HG03039 (cell line): ENCODE measurements at regions not wholly inside any gene's neighbourhood (a gene's known extent, or its start where the extent isn't known, plus 50 kb on each side); places are given as distances from the start of the nearest gene placed in this dataset.

Source experiments
- ATAC-seq: cut with Tn5 transposase; IDR thresholded peaks from one replicate; pipeline ENCODE4 v1.9.1; 2021; ENCODE audit warnings: mild to moderate bottlenecking, moderate library complexity; ENCODE audit not compliant: unreplicated experiment

- ATAC-seq, result no peak
Observed at GRCh38 chr1:60487565-60488345, 414.2 kb upstream of the C1orf87 start.

DNA sequence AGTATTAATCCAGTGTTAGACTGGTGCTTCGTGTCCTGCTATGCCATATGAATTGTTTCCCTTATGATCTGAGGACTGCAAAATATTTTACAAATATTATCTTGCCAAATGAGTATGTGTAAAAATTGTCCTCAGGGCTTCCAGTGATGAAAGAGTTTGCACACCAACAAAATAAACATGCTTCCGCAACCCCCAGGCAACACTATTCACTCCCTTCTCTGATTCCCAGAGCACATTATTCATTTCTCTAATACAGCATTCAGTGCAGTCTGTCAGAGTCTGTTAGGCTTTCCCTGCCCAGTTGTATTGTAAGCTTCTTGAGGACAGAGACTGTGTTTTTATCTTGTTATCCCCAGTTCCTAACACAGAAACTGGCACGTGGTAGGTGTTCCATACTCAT lies 409.9 kb upstream of the C1orf87 start:
- ATAC-seq, result no peak

DNA sequence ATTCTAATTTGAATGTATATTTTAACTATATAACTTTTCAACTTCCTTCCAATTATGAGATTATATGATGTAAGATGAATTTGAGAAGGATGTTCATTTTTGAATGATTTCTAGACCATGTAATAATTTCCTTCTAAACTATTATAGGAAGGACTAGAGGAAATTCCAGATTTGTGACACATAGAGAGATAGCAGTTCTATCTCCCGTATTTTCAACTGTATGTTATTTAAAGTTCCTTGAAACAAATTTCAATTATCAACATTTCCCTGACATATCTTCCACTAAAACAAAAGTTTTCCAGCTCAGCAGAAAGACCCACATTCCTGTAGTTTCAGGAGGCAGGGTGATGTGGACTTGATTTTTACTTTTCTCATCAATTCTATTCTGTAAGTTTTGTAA lies 396.7 kb upstream of the C1orf87 start:
- no peak for ATAC-seq

- ATAC-seq, result no peak
Observed at GRCh38 chr1:60463786-60464185, 390.2 kb upstream of the C1orf87 start.

DNA sequence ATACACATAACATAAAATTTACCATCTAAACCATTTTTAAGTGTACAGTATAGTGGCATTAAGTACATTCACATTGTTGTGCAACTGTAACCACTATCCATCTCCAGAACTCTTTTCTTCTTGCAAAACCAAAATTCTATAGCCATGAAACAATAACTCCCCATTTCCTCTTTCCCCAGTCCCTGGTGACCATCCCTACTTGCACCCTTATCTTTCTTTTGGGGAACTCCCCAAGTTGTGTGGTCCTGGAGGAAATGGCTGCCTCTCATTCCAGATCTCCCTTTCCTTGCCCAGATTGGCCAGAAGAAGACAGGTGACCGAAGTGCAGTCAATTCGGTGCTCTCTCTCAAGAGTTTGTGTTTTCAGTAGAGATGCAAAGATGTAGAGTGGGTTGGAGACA lies 389.6 kb upstream of the C1orf87 start:
- ATAC-seq, result no peak

DNA sequence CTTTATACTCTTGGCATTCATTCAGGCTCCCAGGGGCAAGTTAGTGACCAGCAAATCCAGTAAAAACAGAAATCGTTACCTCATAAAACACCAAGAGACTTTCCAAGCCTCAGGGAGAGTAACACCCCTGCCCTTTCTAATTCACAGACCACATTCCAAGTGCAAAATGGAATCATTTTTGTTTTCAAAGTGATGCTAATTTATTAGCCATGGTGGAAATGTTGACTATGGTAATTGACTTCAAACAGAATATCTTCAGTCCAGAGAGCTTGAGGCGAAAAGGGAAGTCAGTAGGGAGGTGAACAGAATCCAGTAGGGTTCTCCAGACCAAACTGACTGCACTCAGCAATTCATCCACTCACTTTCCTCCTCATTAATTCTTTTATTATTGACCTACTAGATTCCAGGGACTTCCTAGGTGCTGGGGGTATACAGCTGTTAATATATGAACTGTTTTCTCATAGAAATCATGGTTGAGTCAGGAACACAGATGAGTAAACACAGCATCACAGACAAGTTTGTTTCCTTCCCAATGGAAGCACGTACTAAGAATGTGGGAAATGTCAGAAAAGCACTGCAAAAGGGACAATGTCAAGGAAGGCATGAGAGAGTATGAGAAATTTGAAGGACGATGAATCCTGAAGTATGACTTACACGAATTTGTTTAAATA lies 388.5 kb upstream of the C1orf87 start:
- ATAC-seq, result no peak

- no peak for ATAC-seq
Observed at GRCh38 chr1:60458111-60458510, 384.5 kb upstream of the C1orf87 start.

DNA sequence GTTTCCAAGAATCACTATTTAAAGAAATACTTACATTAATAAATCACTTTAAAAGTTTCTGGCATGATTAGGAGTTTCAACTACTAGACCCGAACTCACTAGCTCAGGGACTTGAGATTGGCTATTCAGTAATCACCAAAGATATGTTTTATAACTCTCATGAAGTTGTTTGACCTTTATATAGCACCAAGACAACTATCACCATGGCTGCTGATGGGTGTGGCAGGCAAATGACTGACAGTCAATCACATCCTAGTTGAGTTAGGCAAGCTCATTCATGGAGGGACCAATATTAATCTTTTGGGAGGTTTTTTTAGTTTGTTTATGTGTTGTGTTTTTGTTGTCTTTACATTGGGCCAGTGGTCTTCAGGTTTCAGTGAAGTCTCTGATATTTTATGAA lies 376.3 kb upstream of the C1orf87 start:
- no peak for ATAC-seq

GRCh38 chr1:60448850-60449249 lies 375.3 kb upstream of the C1orf87 start:
- no peak for ATAC-seq

- ATAC-seq, result no peak
Observed at GRCh38 chr1:60444680-60445079, 371.1 kb upstream of the C1orf87 start.

DNA sequence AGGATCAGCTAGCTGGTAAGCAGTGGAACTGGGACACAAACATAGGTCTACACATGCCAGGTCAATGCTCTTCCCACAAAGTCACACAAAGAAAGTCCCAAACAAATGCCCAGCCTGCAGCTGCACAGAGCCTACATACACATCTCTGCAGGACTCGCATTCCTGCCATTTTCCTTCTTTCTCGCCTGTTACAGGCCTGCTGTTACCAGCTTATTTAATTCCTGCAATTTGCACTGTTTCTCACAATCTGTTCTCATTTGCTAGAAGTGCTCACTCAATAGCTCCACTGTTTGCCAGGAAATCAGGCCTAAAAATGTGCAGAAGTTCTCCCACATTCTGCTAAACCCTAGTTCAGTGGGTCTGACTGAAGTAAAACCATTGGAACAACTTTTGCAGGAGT lies 362.6 kb upstream of the C1orf87 start:
- ATAC-seq, result no peak

DNA sequence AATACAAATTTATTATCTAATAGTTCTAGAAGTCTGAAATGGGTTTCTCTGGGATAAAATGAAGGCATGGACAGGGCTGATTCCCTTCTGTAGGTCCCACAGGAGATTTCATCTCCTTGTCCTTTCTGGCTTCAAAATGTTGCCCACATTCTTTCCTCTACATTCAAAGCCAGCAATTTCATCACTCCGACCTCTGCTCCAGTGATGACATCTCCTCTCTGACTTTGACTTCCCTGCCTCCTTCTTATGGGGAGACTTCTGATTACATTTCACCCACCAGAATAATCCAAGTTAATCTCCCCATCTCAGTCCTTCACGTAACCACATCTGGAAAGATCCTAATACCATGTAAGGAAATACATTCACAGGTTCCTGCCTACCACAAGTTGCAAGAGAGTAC lies 358.0 kb upstream of the C1orf87 start:
- ATAC-seq, result no peak

DNA sequence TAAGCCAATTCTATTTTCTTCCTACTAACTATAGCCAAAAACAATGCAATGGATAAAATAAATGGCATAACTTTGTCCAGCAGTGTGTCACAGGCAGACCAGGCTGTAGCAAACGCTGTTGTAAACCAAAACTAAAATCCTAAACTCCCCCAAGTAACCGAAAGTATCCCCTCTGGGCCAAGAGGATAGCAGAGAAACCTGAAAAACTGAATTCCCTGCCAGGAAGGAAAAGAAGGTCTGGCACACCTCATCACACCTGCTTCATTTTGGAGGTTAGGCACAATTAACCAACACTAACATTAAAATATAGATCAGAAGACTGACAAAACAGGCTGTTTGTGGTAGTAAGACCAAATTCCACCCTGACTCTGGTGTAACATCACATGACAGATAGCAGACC lies 356.8 kb upstream of the C1orf87 start:
- no peak for ATAC-seq

- no peak for ATAC-seq
Observed at GRCh38 chr1:60428127-60428526, 354.6 kb upstream of the C1orf87 start.

DNA sequence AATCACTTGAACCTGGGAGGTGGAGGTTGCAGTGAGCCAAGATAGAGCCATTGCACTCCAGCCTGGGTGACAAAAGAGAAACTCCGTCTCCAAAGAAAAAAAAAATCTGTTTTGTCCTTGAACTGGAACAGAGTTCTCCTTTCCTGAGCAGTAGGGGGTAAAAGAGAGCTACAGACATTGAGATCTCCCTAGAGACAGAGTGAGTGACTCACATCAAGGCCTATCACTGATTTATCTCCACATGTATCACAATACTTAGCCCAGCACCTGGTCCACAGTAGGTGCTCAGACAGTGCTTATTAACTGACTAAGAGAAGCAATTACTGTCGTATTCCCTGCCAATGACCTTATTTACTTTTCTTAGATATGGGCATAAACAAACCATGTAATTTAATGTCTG lies 354.1 kb upstream of the C1orf87 start:
- ATAC-seq, result no peak

DNA sequence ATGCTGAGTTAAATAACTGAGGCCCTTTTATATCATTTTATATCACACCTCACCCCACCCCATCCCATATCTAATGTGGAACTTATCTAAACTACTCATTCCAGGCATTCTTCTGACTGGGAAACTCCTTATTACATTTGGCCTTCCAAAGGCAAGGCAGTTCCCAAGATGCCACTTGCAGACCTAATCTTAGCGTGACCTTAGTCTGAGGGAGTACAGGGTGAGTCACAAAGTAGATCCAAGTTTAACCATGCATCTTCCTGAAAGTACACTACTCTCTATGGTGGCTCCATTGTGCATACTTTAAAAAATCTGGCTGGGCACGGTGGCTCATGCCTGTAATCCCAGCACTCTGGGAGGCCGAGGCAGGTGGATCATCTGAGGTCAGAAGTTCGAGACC lies 353.6 kb upstream of the C1orf87 start:
- no peak for ATAC-seq

DNA sequence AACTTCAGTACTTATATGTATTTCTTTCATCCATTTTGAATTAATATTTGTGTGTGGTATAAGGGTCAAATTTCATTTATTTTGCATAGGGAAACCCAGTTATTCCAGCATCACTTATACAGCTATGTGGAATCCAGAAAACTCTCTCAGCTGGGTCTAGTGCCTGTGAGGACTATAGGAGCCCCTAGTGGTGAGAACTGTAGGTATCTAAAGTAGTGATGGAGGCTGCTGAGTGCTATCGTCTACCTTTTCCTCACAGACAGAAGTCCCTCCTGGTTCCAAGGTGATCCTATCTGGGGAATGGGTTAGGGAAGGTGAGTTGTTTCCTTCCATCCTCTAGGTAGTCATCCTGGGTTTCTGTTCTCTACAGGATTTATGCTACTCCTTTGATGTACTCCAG lies 352.0 kb upstream of the C1orf87 start:
- no peak for ATAC-seq

DNA sequence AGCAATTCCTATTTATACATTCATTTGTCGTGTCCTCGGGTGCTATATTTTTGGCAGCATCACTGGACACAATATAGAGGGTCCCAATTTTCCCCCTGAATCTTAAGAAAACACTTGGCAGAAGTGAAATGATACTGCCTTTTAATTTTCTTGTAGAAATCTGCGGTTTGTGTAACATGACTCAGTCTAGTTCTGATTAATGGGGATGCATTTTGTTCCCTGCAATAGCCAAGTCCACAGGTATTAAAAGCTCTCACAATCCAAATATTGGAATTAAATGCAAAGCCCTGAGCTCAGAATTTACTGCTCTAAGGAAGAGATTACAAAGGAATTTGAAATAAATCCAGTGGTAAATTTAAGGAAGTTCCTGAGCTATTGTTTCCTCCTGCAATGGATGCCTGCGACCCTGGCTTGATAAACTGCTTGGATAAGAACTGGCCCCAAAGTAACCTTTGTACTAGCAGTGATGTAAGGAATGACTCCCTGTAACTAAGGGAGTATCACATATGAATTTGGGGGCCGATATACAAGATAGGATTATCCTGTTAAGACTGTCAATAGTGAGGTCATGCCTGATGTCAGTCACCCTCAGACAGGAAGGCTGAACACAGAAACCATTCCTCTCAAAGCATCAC lies 349.7 kb upstream of the C1orf87 start:
- no peak for ATAC-seq

DNA sequence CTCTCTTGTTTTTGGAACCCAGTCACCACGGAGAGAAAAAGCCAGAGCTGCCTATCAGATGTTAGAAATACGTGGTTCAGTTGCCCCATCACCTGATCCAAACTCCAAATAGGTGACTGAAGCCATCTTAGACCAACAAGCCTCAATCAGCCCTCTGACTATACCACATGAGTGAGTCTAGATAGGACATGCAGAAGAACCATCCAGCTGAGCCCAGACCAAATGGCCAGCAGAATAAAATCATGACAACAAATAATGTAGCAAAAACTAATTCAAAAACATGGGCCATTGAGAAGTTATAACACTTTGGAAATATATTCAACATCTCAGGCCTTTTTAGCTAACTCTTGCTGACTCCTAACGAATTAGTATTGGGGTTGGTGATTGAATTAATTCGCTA lies 348.4 kb upstream of the C1orf87 start:
- ATAC-seq, result no peak

DNA sequence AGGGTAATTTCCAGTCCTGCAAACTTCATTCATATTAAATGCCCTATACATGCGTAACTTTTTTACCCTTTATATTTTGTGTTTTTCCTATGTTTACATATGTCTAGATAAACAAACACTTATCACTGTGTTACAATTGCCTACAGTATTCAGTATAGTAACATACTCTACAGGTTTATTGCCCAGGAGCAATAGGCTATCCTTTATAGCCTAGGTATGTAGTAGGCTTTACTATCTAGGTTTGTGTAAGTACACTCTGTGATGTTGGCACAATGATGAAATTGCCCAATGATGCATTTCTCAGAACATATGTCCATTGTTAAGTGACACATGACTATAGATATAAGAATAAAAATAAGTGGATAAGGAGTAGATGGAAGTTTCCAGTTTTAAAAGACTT lies 345.5 kb upstream of the C1orf87 start:
- no peak for ATAC-seq

GRCh38 chr1:60415696-60416095 lies 342.1 kb upstream of the C1orf87 start:
- ATAC-seq, result no peak

- no peak for ATAC-seq
Observed at GRCh38 chr1:60413091-60413490, 339.5 kb upstream of the C1orf87 start.
